DMS53 treated with DMSO at 0.1 percent for 48 hours (cell line): ENCODE measurements at regions not wholly inside any gene's neighbourhood (a gene's known extent, or its start where the extent isn't known, plus 50 kb on each side); places are given as distances from the start of the nearest gene placed in this dataset.
A peak's percentile ranks its signal among the peaks of the same experiment; 100 is the strongest.

Source experiments
- DNase-seq: peaks from one replicate; lab custom pipeline; 2025; ENCODE audit not compliant: unreplicated experiment; lab: John Stamatoyannopoulos, UW

DNA sequence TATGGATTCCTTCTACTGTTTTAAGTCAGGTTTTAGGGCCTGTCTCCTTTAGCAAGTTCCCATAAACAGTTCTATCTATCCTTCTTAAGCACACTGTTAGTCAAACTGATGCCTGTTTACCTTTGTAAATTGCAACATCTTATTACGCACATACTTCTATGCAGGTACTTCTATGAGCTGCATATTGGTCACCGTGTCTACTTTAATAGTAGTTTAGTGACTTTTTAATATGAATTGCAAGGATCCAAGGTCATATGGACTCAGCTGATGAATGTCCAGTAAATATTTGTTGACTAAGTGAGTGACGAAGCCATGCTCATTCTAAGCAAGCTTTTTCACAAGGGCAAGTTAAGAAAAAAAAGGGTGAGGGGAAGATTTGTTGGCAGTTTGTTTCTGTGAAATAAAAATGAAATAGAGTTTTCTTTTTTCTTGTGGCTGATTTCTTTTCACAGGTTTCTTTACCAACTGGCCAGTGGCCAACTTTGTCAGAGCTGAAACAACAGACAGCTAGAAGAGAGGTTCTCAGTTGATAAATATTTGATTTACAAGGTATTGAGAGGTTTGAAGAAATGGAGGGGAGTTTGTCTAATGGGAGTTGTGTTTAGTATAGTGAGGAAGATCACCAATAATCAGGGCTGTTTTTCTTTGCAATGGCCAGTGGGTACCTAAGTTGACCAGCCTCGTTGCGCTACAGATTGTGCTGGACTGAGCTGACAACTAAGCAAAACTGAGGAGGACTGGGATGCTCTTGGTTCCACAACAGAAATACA is 141.1 kb downstream of the SLC15A5 start:
- DNase-seq: peak; percentile 21

DNA sequence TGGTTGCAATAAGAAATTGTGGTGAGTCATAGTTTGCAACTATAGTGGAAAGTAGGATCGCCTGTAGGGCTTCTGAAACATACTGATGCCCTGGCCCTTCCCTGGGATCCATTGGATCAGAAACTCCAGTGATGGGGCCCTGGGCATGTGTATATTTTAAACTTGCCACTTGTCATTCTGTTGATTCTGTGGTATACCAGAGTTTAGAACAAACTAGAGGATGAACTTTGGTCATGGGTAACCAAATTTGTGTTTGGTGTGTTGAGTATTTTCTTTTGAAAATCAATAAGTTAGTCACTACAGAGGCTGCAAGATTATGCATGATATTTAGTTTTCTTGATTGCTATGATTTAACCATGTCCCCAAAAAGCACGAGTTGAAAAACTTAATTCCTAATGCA is 142.2 kb downstream of the SLC15A5 start:
- no peak for DNase-seq

DNA sequence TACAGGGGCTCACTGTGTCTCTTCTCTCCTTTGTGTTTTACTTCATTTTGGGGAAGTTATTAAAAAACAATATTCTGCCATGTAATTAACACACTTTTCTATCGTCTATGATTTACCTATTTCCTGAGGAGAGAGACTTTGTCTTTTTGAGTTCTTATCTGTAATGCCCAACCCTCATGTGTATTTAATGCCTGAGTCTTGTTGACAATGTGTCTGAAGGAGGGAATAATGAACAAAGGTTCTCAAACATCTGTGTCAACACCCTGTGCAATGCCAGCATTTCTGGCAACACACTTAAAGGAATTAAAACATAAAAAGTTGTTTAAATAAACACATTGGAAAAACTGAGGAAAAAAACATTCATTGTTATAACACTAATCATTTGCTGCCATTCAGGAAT is 147.1 kb downstream of the SLC15A5 start:
- peak; percentile 87 for DNase-seq

DNA sequence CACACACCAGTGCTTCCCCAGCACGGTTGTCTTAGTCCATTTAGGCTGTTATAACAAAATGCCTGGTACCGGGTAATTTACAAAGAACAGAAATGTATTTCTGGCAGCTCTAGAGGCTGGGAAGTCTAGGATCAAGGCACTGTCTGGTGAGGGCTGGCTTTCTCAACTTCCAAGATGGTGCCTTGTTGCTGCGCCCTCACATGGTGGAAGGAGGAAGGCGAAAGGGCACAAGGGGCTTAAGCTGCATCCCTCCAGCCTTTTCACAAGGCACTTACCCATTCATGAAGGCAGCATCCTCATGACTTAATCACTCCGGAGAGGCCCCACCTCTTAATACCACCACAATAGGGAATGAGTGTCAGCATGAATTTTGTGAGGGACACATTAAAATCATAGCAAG is 155.5 kb downstream of the SLC15A5 start:
- DNase-seq: no peak

DNA sequence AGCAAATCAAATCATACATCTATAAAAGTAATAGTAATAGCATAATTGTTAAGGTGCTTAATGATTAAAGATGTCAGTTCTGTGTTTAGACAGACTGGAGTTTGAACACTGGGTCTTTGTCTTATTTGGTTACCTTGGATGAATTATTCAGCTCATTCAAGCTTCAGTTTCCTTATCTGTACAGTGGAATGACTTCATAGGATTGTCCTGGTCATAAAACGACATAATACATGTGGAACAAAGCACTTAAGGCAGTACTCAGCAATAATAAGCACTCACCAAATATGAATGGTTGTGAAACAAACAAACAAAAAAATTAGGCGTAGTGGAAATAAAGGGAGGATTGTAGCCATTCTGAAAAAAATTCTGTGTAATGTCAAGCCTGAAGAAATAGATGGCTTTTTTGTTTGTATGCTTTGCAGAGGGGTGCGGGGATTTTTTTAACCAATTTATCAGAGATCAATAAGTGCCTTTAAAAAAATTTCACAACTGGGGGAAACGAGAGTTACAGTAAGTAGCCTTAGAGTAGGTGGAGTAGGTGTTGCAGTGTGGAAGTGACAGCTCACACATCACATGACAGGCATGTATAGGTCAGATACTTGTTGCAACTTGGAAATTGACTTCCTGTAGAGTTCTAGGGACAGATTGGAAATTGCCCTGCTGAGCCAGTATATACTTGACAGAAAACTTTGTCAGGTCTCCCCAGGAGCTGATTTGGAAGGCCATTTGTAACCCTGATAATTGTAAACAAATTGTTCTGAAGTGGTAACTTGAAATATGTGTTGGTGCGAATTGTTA is 157.7 kb downstream of the SLC15A5 start:
- peak; percentile 31 for DNase-seq

DNA sequence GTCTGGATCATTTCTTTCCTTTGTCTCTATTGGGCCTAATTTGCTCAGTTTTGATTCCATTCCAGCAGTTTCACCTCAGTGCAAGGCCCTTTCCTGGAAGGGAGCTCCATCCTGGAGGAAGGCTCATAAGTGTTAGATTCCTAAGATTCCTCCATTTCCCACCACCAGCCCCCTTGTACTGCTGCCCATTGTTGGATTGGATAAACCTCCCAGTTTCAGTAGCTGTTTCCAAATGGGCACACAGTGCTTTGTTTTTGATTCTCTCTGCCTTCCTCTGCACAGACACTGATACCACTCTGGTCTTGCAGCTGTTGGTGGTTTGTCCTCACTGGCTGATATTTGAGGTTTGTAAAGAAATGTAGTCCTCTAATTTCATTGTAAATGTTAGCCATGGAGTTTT is 158.9 kb downstream of the SLC15A5 start:
- no peak for DNase-seq

DNA sequence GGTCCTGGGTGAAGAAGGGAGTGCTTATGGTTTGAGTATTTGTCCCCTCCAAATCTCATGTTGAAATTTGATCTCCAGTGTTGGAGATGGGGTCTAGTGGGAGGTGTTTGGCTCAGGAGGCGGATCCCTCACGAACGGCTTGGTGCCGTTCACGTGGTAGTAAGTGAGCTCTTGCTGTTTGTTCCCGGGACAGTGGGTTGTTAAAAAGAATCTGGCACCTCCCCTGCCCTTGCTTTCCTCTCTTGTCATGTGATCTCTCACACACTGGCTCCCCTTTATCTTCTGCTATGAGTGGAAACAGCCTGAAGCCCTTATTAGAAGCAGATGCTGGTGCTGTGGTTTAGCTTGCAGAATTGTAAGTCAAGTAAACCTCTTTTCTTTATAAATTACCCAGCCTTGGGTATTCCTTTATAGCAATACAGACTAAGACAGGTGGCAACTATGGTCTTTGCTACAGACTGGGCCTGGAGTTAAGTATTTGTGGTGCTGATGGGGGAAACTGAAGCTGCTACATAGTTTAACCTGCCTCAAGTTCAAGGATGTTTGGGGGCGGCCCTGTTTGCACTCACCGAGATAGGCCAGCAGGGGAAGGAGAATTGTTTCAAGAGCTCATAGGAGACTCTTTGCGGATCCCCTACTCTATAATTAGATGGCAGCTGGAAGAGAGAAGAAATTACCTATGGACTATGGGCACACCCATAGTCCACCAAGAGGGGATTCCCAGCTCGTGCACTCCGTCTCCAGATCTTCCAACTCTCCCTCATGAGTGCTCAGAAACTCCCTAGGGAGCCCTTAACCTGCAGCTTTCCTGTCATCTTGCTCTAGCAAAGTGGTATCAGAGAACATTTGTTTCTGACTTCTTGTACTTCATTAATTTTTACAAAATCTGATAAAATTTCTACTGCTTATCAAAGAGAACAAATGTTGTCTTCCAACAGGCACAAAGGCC is 164.6 kb downstream of the SLC15A5 start:
- no peak for DNase-seq

DNA sequence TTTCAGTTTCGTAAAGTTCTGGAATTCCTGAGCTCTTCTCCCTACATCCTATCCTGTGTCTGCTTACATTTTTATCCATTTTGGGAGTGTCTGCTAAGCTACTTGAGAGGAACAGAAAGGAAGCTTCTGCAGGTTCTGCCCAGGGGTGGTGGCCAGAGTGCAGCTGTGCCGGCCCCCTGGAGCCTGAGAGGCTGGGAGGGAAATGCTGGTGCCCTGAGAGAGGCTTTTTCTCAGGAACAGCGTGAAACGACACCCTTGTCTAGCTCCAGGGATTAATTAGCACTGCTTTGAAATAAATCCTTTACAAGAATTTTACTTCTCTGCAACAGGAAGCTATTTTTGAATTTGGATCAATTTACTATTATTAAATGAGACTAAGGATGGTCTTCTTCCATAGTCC is 165.4 kb downstream of the SLC15A5 start:
- DNase-seq: no peak

DNA sequence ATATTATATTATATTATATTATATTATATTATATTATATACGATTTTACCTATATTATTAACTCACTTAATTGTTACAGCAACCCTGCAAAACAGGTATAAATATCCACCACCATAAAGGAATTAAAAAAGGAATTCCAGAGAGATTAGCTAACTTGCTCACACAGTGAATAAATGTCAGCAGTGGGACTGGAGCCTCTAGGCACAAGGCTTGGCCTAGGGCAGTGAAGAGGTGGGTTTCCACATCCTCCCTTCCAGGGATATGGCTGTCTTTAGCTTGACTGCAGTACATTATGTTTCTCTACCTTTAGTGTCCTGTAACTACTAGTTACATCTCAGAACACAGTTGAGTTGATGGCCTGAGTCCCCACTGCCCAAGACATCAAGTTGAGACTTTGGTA is 166.9 kb downstream of the SLC15A5 start:
- no peak for DNase-seq

DNA sequence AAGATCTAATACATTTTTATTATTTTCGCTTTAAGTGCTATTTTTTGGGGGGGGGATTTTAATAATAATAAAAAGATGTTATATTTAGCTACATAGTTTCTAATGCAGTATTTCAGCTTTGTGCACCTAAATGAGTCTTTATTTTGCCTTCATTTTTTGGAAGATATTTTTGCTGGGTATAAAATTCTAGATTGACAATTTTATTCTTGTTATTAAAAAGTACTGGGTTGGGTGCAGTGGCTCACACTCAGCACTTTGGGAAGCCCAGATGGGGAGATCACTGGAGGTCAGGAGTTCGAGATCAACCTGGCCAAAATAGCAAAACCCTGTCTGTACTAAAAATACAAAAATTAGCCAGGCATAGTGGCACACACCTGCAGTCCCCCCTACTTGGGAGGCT is 173.6 kb downstream of the SLC15A5 start:
- no peak for DNase-seq

DNA sequence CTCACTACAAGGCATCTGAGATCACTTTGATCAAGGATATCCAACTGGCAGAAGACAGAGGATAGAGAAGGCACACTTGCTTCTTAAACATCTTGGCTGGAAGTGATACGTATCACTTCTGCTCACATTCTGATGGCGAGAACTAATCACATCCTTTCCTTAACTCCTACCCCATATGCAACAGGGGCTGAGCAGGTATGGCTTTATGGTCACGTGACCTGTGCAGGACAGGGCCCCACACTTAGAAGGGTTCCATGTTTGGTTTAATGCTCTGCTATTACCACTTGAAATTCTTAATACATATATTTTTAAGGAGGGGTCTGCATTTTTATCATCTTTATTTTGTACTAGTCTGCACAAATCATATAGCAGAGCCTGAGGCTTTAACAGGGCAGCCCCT is 177.3 kb downstream of the SLC15A5 start:
- DNase-seq: no peak

DNA sequence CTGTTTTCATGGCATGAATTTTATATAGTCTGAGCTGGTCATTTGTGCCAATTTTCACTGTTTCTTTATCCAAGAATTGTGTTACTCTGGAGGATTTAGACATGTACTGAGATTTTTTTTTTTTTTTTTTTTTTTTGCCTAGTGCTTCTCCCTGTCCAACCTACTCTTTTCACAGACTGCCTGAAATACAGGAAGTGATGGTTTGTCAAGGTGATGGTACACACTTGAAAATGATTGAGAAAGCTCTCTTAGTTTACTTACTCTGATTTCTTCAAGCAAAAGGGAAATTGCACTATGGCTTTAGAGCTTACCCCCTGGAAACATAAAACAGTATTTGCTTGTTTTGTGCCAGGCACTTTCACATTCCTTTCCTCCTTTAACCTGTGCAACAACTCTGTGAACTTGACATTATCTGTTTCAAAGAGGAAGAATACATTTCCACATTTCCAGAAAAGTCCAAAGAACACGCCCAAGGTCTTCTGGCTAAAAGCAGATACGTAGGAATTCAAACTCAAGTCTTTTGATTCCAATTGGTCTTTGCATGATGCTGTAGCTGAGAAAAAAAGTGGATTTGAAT is 181.1 kb downstream of the SLC15A5 start:
- DNase-seq: peak; percentile 56

DNA sequence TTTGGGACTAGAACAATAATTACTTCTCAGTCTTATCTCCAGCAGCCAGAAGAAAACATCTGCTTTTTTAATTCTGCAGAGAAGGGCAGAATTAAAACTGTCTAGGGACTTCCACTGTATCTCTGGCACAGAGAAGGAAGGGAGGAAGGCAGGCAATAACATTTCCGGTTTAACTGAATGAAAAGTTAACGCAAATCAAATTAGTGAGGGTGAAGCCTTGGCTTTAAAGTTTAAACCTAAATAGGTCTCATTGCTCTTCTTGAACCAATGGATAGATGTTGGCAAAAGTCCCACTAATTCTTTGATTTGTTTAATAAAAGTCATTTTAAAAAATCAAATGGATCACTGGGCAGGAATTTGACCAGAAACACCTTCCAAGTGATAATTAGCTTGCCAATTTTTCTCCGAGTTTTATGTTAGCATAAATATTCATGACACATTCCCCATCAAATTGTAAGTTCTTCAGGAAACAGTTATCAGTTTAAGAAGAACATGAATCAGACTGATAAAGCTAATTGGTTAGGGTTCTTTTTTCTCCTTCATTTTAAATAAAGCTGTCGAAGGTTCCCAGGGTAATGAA is 181.9 kb downstream of the SLC15A5 start:
- DNase-seq: no peak

DNA sequence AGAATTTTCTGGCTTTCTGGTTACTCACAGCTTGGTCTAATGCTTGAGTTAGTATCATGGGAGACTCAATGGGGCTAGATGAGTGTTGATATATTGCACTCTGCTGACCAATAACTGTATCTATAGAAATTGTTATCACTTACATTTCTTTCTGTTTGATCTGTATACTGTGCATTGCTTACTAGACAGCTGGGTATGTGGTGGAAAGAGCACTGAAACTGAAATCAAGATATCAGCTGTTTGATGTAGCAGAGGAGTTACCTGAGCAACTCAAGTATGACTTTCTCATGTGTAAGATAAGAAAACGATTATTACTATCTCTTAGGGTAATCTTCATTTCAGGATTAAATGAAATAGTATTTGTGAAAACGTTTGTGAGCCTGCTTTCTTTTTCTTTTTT is 183.0 kb downstream of the SLC15A5 start:
- DNase-seq: no peak

DNA sequence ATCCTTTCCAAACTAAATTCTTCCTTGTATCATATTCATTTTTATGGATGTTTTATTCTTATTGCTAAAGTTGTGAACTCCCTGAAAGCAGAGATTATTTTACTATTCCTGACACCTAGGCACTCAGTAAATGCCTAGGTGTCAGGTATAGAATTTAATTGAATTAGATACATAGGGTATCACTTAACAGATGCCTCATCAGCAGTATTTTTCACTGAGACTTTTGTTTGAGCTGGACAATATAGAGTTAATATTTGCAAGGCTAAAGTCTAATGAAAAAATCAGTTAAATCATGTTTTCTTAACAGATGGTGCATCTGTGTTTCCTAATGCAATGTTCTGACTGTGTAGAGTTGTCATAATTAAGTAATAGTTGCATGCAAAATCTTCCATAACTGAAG is 182.7 kb downstream of the DERA start:
- no peak for DNase-seq

DNA sequence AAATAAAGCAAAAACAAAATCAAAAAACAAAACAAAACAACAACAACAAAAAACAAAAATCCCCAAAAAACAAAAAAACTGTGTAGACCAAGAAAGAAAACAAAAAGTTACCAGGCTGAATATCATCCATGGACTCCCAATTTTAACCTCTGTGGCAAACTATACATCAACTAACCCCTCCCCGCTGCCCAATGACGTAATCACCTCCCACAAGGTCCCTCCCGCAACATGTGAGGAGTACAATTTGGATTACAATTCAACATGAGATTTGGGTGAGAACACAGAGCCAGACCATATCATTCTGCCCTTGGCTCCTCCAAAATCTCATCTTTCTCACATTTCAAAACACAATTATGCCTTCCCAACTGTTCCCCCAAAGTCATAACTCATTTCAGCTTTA is 179.8 kb downstream of the DERA start:
- no peak for DNase-seq

DNA sequence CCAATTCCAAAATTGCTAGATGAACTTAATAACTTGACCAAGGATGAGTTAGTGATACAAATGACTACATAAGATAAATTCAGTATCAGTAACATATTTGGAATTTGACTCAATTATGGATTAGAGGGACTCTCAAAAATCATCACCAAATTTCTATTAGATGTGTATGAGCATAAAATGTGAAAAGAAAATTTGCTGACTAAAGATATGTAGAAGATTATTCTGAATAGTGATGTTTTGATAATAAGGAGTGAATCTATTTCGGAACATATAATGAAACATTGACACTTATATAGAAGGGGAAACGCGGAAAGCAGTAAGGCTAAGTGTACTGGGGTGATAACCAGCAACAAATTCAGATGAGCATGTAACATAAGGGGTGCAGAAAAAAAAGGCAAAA is 177.3 kb downstream of the DERA start:
- DNase-seq: no peak
